ENCODE measurements at regions not wholly inside any gene's neighbourhood (a gene's known extent, or its start where the extent isn't known, plus 50 kb on each side); places are given as distances from the start of the nearest gene placed in this dataset.

DNA sequence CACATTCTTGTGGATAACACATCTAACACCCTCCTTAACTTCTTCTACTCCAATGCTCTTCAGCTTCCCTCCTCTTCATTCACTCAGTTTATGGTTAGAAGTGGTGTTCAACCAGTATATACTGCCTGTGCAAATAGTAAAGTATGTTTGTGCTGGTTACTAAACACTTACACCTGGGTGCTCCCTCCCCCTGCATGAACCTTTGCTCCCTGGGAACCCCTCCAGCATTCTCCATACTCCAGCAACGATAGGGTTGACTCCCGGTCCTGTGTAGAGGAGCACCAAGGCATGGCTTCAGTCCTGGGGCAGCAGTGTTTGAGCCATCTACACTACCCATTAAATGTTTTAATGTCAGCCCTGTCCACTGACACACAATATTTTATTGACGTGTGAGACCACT lies 407.5 kb upstream of the DPH6 start:
- no peaks in the 10 kb centered on the region for H3K9me3 Mint-ChIP-seq
- H3K23me2 ChIP-seq (ENCODE audit: insufficient read length, low read depth, low read length, poor library complexity, severe bottlenecking): no peaks in the 10 kb centered on the region
- no peaks in the 10 kb centered on the region for H3K9me3 ChIP-seq (ENCODE audit: control insufficient read depth, low read depth, low read length)
- no peak overlapping the region for H3K27ac Mint-ChIP-seq
- no peaks in the 10 kb centered on the region for H3K79me1 ChIP-seq (ENCODE audit: insufficient read depth, low read depth, low read length, poor library complexity, severe bottlenecking)
- H3T11ph ChIP-seq (ENCODE audit: low read length): no peak overlapping the region
- no peak overlapping the region for H3K23ac ChIP-seq (ENCODE audit: insufficient read length, low read depth, low read length)
- H3K18ac ChIP-seq (ENCODE audit: insufficient read length, low read depth, low read length): no peak overlapping the region
- no peak overlapping the region for H2BK20ac ChIP-seq (ENCODE audit: low read depth, low read length, poor library complexity, severe bottlenecking)
- H3K27ac ChIP-seq (ENCODE audit: insufficient read length, low read depth, low read length): no peak overlapping the region
- no peak overlapping the region for H4K5ac ChIP-seq (ENCODE audit: insufficient read length, low read depth, low read length)
- no peak overlapping the region for H3K9ac ChIP-seq (ENCODE audit: extremely low read depth, insufficient read length, low read length)
- no peaks in the 10 kb centered on the region for H3K79me2 ChIP-seq (ENCODE audit: insufficient read depth, low read length)
- H2BK120ac ChIP-seq (ENCODE audit: low read depth, low read length, poor library complexity, severe bottlenecking): no peak overlapping the region
- no peak overlapping the region for H3K14ac ChIP-seq (ENCODE audit: insufficient read depth, low read length)
- no peak overlapping the region for H2AK5ac ChIP-seq (ENCODE audit: insufficient read length, low read length)
- H3K4me2 ChIP-seq (ENCODE audit: insufficient read depth, insufficient read length, low read length): no peak overlapping the region
- H3K4me3 Mint-ChIP-seq: no peak overlapping the region
- H3K36me3 Mint-ChIP-seq (ENCODE audit: insufficient read depth in 1 of 3, low read depth in 3 of 3): no peaks in the 10 kb centered on the region
- H3K27me3 ChIP-seq (ENCODE audit: insufficient read depth, low read length): no peaks in the 10 kb centered on the region
- no peak overlapping the region for H2BK5ac ChIP-seq (ENCODE audit: insufficient read length, low read length)
- DNase-seq: no peak
- no peak overlapping the region for H4K8ac ChIP-seq (replicated peaks; ENCODE audit: insufficient read length, low read depth, low read length)
- no peak overlapping the region for H2BK15ac ChIP-seq (ENCODE audit: low read depth, low read length)
- no peak overlapping the region for H3K56ac ChIP-seq (ENCODE audit: insufficient read length, low read depth, low read length)
- H4K91ac ChIP-seq (ENCODE audit: insufficient read length, low read depth, low read length): no peak overlapping the region
- H3K27me3 Mint-ChIP-seq (ENCODE audit: low read depth): no peaks in the 10 kb centered on the region; the same call in 1 of the 2 replicates
- H2BK12ac ChIP-seq (ENCODE audit: insufficient read length, low read depth, low read length): no peak overlapping the region
- no peak overlapping the region for H3K4ac ChIP-seq (ENCODE audit: low read depth, low read length)
- WGBS (ENCODE audit: extremely low coverage, insufficient read length, low lambda C conversion rate): no CpG with 5 or more reads among the region's 3 CpGs
- TF ChIP-seq, protein P1, sequence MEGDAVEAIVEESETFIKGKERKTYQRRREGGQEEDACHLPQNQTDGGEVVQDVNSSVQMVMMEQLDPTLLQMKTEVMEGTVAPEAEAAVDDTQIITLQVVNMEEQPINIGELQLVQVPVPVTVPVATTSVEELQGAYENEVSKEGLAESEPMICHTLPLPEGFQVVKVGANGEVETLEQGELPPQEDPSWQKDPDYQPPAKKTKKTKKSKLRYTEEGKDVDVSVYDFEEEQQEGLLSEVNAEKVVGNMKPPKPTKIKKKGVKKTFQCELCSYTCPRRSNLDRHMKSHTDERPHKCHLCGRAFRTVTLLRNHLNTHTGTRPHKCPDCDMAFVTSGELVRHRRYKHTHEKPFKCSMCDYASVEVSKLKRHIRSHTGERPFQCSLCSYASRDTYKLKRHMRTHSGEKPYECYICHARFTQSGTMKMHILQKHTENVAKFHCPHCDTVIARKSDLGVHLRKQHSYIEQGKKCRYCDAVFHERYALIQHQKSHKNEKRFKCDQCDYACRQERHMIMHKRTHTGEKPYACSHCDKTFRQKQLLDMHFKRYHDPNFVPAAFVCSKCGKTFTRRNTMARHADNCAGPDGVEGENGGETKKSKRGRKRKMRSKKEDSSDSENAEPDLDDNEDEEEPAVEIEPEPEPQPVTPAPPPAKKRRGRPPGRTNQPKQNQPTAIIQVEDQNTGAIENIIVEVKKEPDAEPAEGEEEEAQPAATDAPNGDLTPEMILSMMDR (conservative IDR thresholded peaks at IDR 0.05): no peak
- no peaks in the 10 kb centered on the region for H3K4me1 ChIP-seq (ENCODE audit: insufficient read depth, low read length)
- no peaks in the 10 kb centered on the region for H4K20me1 ChIP-seq (ENCODE audit: control insufficient read depth, insufficient read depth, insufficient read length)
- no peak overlapping the region for H2AFZ ChIP-seq (ENCODE audit: low read length)
- H3K4me1 Mint-ChIP-seq: peaks cover 0 to 3% of the 10 kb centered on the region in 2 experiments; a peak in 1 of 4 replicates

Data from H9 (cell line).